ENCODE measurements at regions not wholly inside any gene's neighbourhood (a gene's known extent, or its start where the extent isn't known, plus 50 kb on each side); places are given as distances from the start of the nearest gene placed in this dataset.

- WGBS, result 100% methylated on average over 1 of the region's 1 CpG
- no peaks in the 10 kb centered on the region for H3K36me3 ChIP-seq (ENCODE audit: control insufficient read depth in 2 of 2, insufficient read depth in 2 of 2, low read length in 1 of 2)
- no peak for DNase-seq (ENCODE audit: low read depth in 6 of 9, low spot score in 9 of 9)
- H3K4me3 ChIP-seq (ENCODE audit: low read length in 2 of 2), result no peak overlapping the region
- no peaks in the 10 kb centered on the region for H3K27me3 ChIP-seq (ENCODE audit: control insufficient read depth in 2 of 2, insufficient read depth in 1 of 2, low read length in 1 of 2)
- H3K4me1 ChIP-seq (ENCODE audit: control insufficient read depth in 2 of 2, insufficient read depth in 2 of 2, low read length in 2 of 2), result no peaks in the 10 kb centered on the region
- H3K9me3 ChIP-seq (ENCODE audit: control insufficient read depth in 2 of 2, insufficient read depth in 1 of 2, low read length in 1 of 2), result no peaks in the 10 kb centered on the region
- no peak overlapping the region for H3K27ac ChIP-seq (ENCODE audit: low read depth in 1 of 2, low read length in 1 of 2)
These were observed 70.2 kb upstream of the MAOA start for GRCh38 chrX:43585922-43586321.

GRCh38 chrX:43586830-43587229, 69.3 kb upstream of the MAOA start:
- no peaks in the 10 kb centered on the region for H3K36me3 ChIP-seq (ENCODE audit: control insufficient read depth in 2 of 2, insufficient read depth in 2 of 2, low read length in 1 of 2)
- H3K4me3 ChIP-seq (ENCODE audit: low read length in 2 of 2), result no peak overlapping the region
- 91% methylated on average over 2 of the region's 2 CpGs for WGBS
- no peak for DNase-seq (ENCODE audit: low read depth in 6 of 9, low spot score in 9 of 9)
- no peak overlapping the region for H3K27ac ChIP-seq (ENCODE audit: low read depth in 1 of 2, low read length in 1 of 2)
- no peaks in the 10 kb centered on the region for H3K4me1 ChIP-seq (ENCODE audit: control insufficient read depth in 2 of 2, insufficient read depth in 2 of 2, low read length in 2 of 2)
- no peaks in the 10 kb centered on the region for H3K27me3 ChIP-seq (ENCODE audit: control insufficient read depth in 2 of 2, insufficient read depth in 1 of 2, low read length in 1 of 2)
- no peaks in the 10 kb centered on the region for H3K9me3 ChIP-seq (ENCODE audit: control insufficient read depth in 2 of 2, insufficient read depth in 1 of 2, low read length in 1 of 2)

GRCh38 chrX:43589735-43590134, 66.4 kb upstream of the MAOA start:
- Histone ChIP-seq H3K27ac (ENCODE audit: low read depth in 1 of 2, low read length in 1 of 2) (no peak overlapping the region), H3K4me3 (ENCODE audit: low read length in 2 of 2) (no peak overlapping the region), H3K9me3 (ENCODE audit: control insufficient read depth in 2 of 2, insufficient read depth in 1 of 2, low read length in 1 of 2) (no peaks in the 10 kb centered on the region), H3K27me3 (ENCODE audit: control insufficient read depth in 2 of 2, insufficient read depth in 1 of 2, low read length in 1 of 2) (no peaks in the 10 kb centered on the region), H3K4me1 (ENCODE audit: control insufficient read depth in 2 of 2, insufficient read depth in 2 of 2, low read length in 2 of 2) (no peaks in the 10 kb centered on the region), H3K36me3 (ENCODE audit: control insufficient read depth in 2 of 2, insufficient read depth in 2 of 2, low read length in 1 of 2) (no peaks in the 10 kb centered on the region)
- DNase-seq (ENCODE audit: low read depth in 6 of 9, low spot score in 9 of 9), result no peak
- 55% methylated on average over 3 of the region's 3 CpGs for WGBS

GRCh38 chrX:43590150-43590549, 65.9 kb upstream of the MAOA start:
- no peaks in the 10 kb centered on the region for H3K9me3 ChIP-seq (ENCODE audit: control insufficient read depth in 2 of 2, insufficient read depth in 1 of 2, low read length in 1 of 2)
- H3K27ac ChIP-seq (ENCODE audit: low read depth in 1 of 2, low read length in 1 of 2), result no peak overlapping the region
- 89% methylated on average over 2 of the region's 2 CpGs for WGBS
- H3K36me3 ChIP-seq (ENCODE audit: control insufficient read depth in 2 of 2, insufficient read depth in 2 of 2, low read length in 1 of 2), result no peaks in the 10 kb centered on the region
- no peaks in the 10 kb centered on the region for H3K27me3 ChIP-seq (ENCODE audit: control insufficient read depth in 2 of 2, insufficient read depth in 1 of 2, low read length in 1 of 2)
- no peaks in the 10 kb centered on the region for H3K4me1 ChIP-seq (ENCODE audit: control insufficient read depth in 2 of 2, insufficient read depth in 2 of 2, low read length in 2 of 2)
- DNase-seq (ENCODE audit: low read depth in 6 of 9, low spot score in 9 of 9), result no peak
- no peak overlapping the region for H3K4me3 ChIP-seq (ENCODE audit: low read length in 2 of 2)

GRCh38 chrX:43592597-43592996, 63.5 kb upstream of the MAOA start:
- Histone ChIP-seq H3K9me3 (ENCODE audit: control insufficient read depth in 2 of 2, insufficient read depth in 1 of 2, low read length in 1 of 2) (no peaks in the 10 kb centered on the region), H3K27me3 (ENCODE audit: control insufficient read depth in 2 of 2, insufficient read depth in 1 of 2, low read length in 1 of 2) (no peaks in the 10 kb centered on the region), H3K36me3 (ENCODE audit: control insufficient read depth in 2 of 2, insufficient read depth in 2 of 2, low read length in 1 of 2) (no peaks in the 10 kb centered on the region), H3K27ac (ENCODE audit: low read depth in 1 of 2, low read length in 1 of 2) (no peak overlapping the region), H3K4me3 (ENCODE audit: low read length in 2 of 2) (no peak overlapping the region), H3K4me1 (ENCODE audit: control insufficient read depth in 2 of 2, insufficient read depth in 2 of 2, low read length in 2 of 2) (no peaks in the 10 kb centered on the region)
- no peak for DNase-seq (ENCODE audit: low read depth in 6 of 9, low spot score in 9 of 9)
- WGBS, result 94% methylated on average over 3 of the region's 3 CpGs

- Histone ChIP-seq H3K36me3 (ENCODE audit: control insufficient read depth in 2 of 2, insufficient read depth in 2 of 2, low read length in 1 of 2) (no peaks in the 10 kb centered on the region), H3K27me3 (ENCODE audit: control insufficient read depth in 2 of 2, insufficient read depth in 1 of 2, low read length in 1 of 2) (no peaks in the 10 kb centered on the region), H3K4me3 (ENCODE audit: low read length in 2 of 2) (no peak overlapping the region), H3K4me1 (ENCODE audit: control insufficient read depth in 2 of 2, insufficient read depth in 2 of 2, low read length in 2 of 2) (no peaks in the 10 kb centered on the region), H3K27ac (ENCODE audit: low read depth in 1 of 2, low read length in 1 of 2) (no peak overlapping the region), H3K9me3 (ENCODE audit: control insufficient read depth in 2 of 2, insufficient read depth in 1 of 2, low read length in 1 of 2) (no peaks in the 10 kb centered on the region)
- no peak for DNase-seq (ENCODE audit: low read depth in 6 of 9, low spot score in 9 of 9)
These were observed 60.2 kb upstream of the MAOA start for GRCh38 chrX:43595931-43596330.

- Histone ChIP-seq H3K36me3 (ENCODE audit: control insufficient read depth in 2 of 2, insufficient read depth in 2 of 2, low read length in 1 of 2) (no peaks in the 10 kb centered on the region), H3K27ac (ENCODE audit: low read depth in 1 of 2, low read length in 1 of 2) (no peak overlapping the region), H3K27me3 (ENCODE audit: control insufficient read depth in 2 of 2, insufficient read depth in 1 of 2, low read length in 1 of 2) (no peaks in the 10 kb centered on the region), H3K9me3 (ENCODE audit: control insufficient read depth in 2 of 2, insufficient read depth in 1 of 2, low read length in 1 of 2) (no peaks in the 10 kb centered on the region), H3K4me3 (ENCODE audit: low read length in 2 of 2) (no peak overlapping the region), H3K4me1 (ENCODE audit: control insufficient read depth in 2 of 2, insufficient read depth in 2 of 2, low read length in 2 of 2) (no peaks in the 10 kb centered on the region)
- DNase-seq (ENCODE audit: low read depth in 6 of 9, low spot score in 9 of 9), result no peak
These were observed 51.3 kb upstream of the MAOA start for GRCh38 chrX:43604753-43605152.

- H3K4me1 ChIP-seq (ENCODE audit: control insufficient read depth in 2 of 2, insufficient read depth in 2 of 2, low read length in 2 of 2), result no peaks in the 10 kb centered on the region
- H3K27me3 ChIP-seq (ENCODE audit: control insufficient read depth in 2 of 2, insufficient read depth in 1 of 2, low read length in 1 of 2), result no peaks in the 10 kb centered on the region
- no peak for DNase-seq (ENCODE audit: low read depth in 6 of 9, low spot score in 9 of 9)
- no peak overlapping the region for H3K27ac ChIP-seq (ENCODE audit: low read depth in 1 of 2, low read length in 1 of 2)
- WGBS, result 97% methylated on average over 4 of the region's 4 CpGs
- H3K36me3 ChIP-seq (ENCODE audit: control insufficient read depth in 2 of 2, insufficient read depth in 2 of 2, low read length in 1 of 2), result no peaks in the 10 kb centered on the region
- H3K4me3 ChIP-seq (ENCODE audit: low read length in 2 of 2), result no peak overlapping the region
- no peaks in the 10 kb centered on the region for H3K9me3 ChIP-seq (ENCODE audit: control insufficient read depth in 2 of 2, insufficient read depth in 1 of 2, low read length in 1 of 2)
These were observed 50.7 kb upstream of the MAOA start for GRCh38 chrX:43605351-43605750.
